PC-9 (cell line): ENCODE measurements at regions not wholly inside any gene's neighbourhood (a gene's known extent, or its start where the extent isn't known, plus 50 kb on each side); places are given as distances from the start of the nearest gene placed in this dataset.

ENCODE experiments used
- BruUV-seq: library from RNA; stranded (reverse); fragments of 400-500 nt; replicated peaks from 2 replicates; lab custom pipeline; 2021; lab: Mats Ljungman, UMichigan
- CTCF ChIA-PET: fragments of 300-600 bp; sonication (Branson Sonifier 250); formaldehyde crosslinking; loops from one replicate; lab custom pipeline; 2022; ENCODE audit warnings: antibody characterized with exemption; lab: Charles Lee
- POLR2A ChIA-PET: fragments of 300-600 bp; sonication (Branson Sonifier 250); formaldehyde crosslinking; loops from one replicate; lab custom pipeline; 2022; ENCODE audit warnings: antibody characterized with exemption; ENCODE audit not compliant: unreplicated experiment; lab: Charles Lee
- DNase-seq, 2 experiments: peaks; one replicate each; pipeline versions ENCODE4 v3.0.0 to v3.0.0-alpha.2; 2015 to 2022; ENCODE audit warnings: mixed read lengths in 1 of 2
- H2AFZ ChIP-seq: fragments of 200-600 bp; sonication (generic); 2 replicates; pipeline ENCODE4 v1.8.1; 2017; ENCODE audit warnings: antibody characterized with exemption
- H3F3A ChIP-seq: fragments of 200-600 bp; sonication (generic); 2 replicates; pipeline ENCODE4 v1.8.1; 2017; ENCODE audit warnings: antibody characterized with exemption, mild to moderate bottlenecking, low read depth; ENCODE audit not compliant: insufficient read depth
- H3K27ac ChIP-seq: fragments of 200-600 bp; sonication (generic); 2 replicates; pipeline ENCODE4 v1.6.1; 2016; ENCODE audit warnings: mixed run types
- H3K27me3 ChIP-seq: fragments of 200-600 bp; sonication (generic); 2 replicates; pipeline ENCODE4 v1.6.1; 2016; ENCODE audit warnings: low read depth, mixed run types; ENCODE audit not compliant: insufficient read depth
- H3K36me3 ChIP-seq: fragments of 200-600 bp; sonication (generic); 2 replicates; pipeline ENCODE4 v1.6.1; 2016; ENCODE audit warnings: low read depth, mixed run types
- H3K4me1 ChIP-seq: fragments of 200-600 bp; sonication (generic); replicated peaks from 2 replicates; pipeline ENCODE4 v1.6.1; 2016; ENCODE audit warnings: mixed run types; ENCODE audit not compliant: insufficient read depth
- H3K4me2 ChIP-seq: fragments of 200-600 bp; sonication (generic); 2 replicates; pipeline ENCODE4 v1.6.1; 2017; ENCODE audit warnings: mixed run types
- H3K4me3 ChIP-seq: fragments of 200-600 bp; sonication (generic); 2 replicates; pipeline ENCODE4 v1.6.1; 2016; ENCODE audit warnings: mixed run types
- H3K79me2 ChIP-seq: fragments of 200-600 bp; sonication (generic); 2 replicates; pipeline ENCODE4 v1.6.1; 2017; ENCODE audit warnings: low read depth, mixed run types
- H3K9me2 ChIP-seq: fragments of 200-600 bp; sonication (generic); 2 replicates; pipeline ENCODE4 v1.8.1; 2017; ENCODE audit warnings: mild to moderate bottlenecking; ENCODE audit not compliant: insufficient read depth
- H3K9me3 ChIP-seq: fragments of 200-600 bp; sonication (generic); 2 replicates; pipeline ENCODE4 v1.8.1; 2016; ENCODE audit warnings: low read depth; ENCODE audit not compliant: insufficient read depth
- H4K20me1 ChIP-seq: fragments of 200-600 bp; sonication (generic); 2 replicates; pipeline ENCODE4 v1.8.1; 2017; ENCODE audit not compliant: insufficient read depth
- CTCF ChIP-seq: fragments of 200-600 bp; sonication (generic); conservative IDR thresholded peaks from 2 replicates; pipeline ENCODE4 v1.6.1; 2017; ENCODE audit warnings: mixed run types, antibody characterized with exemption, mild to moderate bottlenecking, moderate library complexity
- EZH2 ChIP-seq: fragments of 200-600 bp; sonication (generic); IDR thresholded peaks from 2 replicates; pipeline ENCODE4 v1.8.0; 2017; ENCODE audit warnings: antibody characterized with exemption, low read depth
- intact Hi-C: fragments of 100-400 bp; cut with micrococcal nuclease; formaldehyde crosslinking; loops from one replicate; pipeline ENCODE4 v1.10.0; 2022; ENCODE audit not compliant: unreplicated experiment

DNA sequence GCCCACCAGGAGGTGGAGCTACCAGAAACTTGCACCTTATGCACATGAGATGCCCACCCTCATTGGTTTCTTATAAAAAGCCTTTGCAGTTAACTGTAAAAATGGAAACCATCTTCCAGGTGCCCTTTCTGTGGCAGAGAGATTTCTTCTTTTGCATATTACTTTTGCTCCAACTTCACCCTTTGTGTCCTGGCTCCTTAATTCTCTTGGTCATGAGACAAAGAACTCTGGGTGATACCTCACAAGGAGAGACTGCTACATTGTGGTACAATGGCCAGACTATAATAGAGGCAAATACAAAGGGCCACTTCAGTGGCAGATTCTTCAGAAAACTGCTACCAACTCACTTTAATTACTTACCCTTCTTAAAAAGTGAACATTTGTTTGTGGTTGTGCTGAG, 76.4 kb upstream of the PTER start:
- intact Hi-C loops, result no loop called here
- ChIA-PET CTCF (no interaction called here), POLR2A (interaction anchor here (0.7 kb wide), 1 partner anchor 78 kb away, joined by 3 read pairs; no protein-coding TSS in a partner anchor)
- TF ChIP-seq CTCF, result no peak
- no peak for TF ChIP-seq EZH2
- Histone ChIP-seq H3F3A (no peaks in the 10 kb centered on the region), H3K9me3 (no peaks in the 10 kb centered on the region), H3K79me2 (no peaks in the 10 kb centered on the region), H2AFZ (no peak overlapping the region), H3K27me3 (no peaks in the 10 kb centered on the region), H3K36me3 (no peaks in the 10 kb centered on the region), H3K4me1 (no peaks in the 10 kb centered on the region), H3K4me2 (no peak overlapping the region), H3K4me3 (no peak overlapping the region), H3K9me2 (no peaks in the 10 kb centered on the region), H4K20me1 (no peaks in the 10 kb centered on the region), H3K27ac (no peak overlapping the region)
- no TSS peak for BruUV-seq
- DNase-seq, result no peak

- no peak for TF ChIP-seq EZH2
- no peak for TF ChIP-seq CTCF
- no peaks in the 10 kb centered on the region for H3K9me3 ChIP-seq
- no TSS peak for BruUV-seq
- no peak for DNase-seq
- no peaks in the 10 kb centered on the region for H4K20me1 ChIP-seq
- no peaks in the 10 kb centered on the region for H3F3A ChIP-seq
- H3K36me3 ChIP-seq, result no peaks in the 10 kb centered on the region
- H3K9me2 ChIP-seq, result no peaks in the 10 kb centered on the region
- H3K4me2 ChIP-seq, result no peak overlapping the region
- H2AFZ ChIP-seq, result no peak overlapping the region
- POLR2A ChIA-PET, result no interaction called here
- H3K27ac ChIP-seq, result no peak overlapping the region
- no peak overlapping the region for H3K4me3 ChIP-seq
- H3K79me2 ChIP-seq, result no peaks in the 10 kb centered on the region
- intact Hi-C loops, result no loop called here
- CTCF ChIA-PET, result no interaction called here
- no peaks in the 10 kb centered on the region for H3K27me3 ChIP-seq
- H3K4me1 ChIP-seq, result no peaks in the 10 kb centered on the region
Observed at GRCh38 chr10:16361086-16361485, 75.7 kb upstream of the PTER start.

- H3K4me3 ChIP-seq, result no peak overlapping the region
- H3K4me2 ChIP-seq, result no peak overlapping the region
- H3K27me3 ChIP-seq, result no peaks in the 10 kb centered on the region
- intact Hi-C loops, result no loop called here
- H3K79me2 ChIP-seq, result no peaks in the 10 kb centered on the region
- no peaks in the 10 kb centered on the region for H3F3A ChIP-seq
- H3K4me1 ChIP-seq, result no peaks in the 10 kb centered on the region
- TF ChIP-seq CTCF (no peak), EZH2 (no peak)
- no peak overlapping the region for H2AFZ ChIP-seq
- ChIA-PET CTCF (no interaction called here), POLR2A (no interaction called here)
- H4K20me1 ChIP-seq, result no peaks in the 10 kb centered on the region
- DNase-seq, result no peak
- no peak overlapping the region for H3K27ac ChIP-seq
- H3K9me2 ChIP-seq, result no peaks in the 10 kb centered on the region
- no peaks in the 10 kb centered on the region for H3K36me3 ChIP-seq
- BruUV-seq, result no TSS peak
- H3K9me3 ChIP-seq, result no peaks in the 10 kb centered on the region
Observed at GRCh38 chr10:16363741-16364140, 73.1 kb upstream of the PTER start.
